Activated CD4-positive, CD25-positive, alpha-beta regulatory T cell treated with anti-CD3 and anti-CD28 coated beads, Interleukin-2, amount 50 U/mL, for 16 hours (primary cell): ENCODE measurements at regions not wholly inside any gene's neighbourhood (a gene's known extent, or its start where the extent isn't known, plus 50 kb on each side); places are given as distances from the start of the nearest gene placed in this dataset.
"Not testable (repeated sequence)": the region's sequence is repeated elsewhere in the genome, so short reads cannot be mapped to it uniquely, and the experiment has no call there.

Experiments used
- DNase-seq: peaks from one replicate; pipeline ENCODE4 v3.0.0-alpha.2; 2020; ENCODE audit warnings: low read depth, low spot score

GRCh38 chr7:67470256-67470751 lies 473.7 kb downstream of the TYW1 start:
- DNase-seq: no peak

DNA sequence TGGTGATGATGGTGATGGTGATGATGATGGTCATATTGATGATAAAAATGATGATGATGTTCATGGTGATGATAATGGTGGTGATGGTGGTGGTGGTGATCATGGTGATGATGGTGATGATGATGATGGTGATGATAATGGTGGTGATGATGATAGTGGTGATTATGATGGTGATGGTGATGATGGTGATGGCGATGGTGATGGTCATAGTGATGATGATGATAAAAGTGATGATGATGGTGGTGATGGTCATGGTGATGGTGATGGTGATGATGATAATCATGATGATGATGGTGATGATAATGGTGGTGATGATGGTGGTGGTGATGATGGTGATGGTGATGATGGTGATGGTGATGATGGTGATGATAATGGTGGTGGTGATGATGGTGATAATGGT lies 478.7 kb downstream of the TYW1 start:
- DNase-seq: no peak

DNA sequence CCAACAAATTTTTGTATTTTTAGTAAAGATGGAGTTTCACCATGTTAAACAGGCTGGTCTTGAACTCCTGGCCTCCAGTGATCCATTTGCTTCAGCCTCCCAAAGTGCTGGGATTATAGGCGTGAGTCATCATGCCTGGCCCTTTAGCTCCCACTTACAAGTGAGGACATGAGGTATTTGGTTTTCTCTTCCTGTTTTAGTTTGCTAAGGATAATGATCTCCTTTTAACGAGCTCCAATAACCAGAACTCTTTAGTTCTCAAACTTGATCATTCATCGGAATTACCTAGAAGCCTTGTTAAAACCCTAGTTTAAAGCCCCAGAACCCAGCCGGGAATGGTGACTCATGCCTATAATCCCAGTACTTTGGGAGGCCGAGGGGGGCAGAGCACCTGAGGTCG lies 481.4 kb downstream of the TYW1 start:
- DNase-seq: no peak

GRCh38 chr7:67484244-67484751 lies 487.7 kb downstream of the TYW1 start:
- no peak for DNase-seq

DNA sequence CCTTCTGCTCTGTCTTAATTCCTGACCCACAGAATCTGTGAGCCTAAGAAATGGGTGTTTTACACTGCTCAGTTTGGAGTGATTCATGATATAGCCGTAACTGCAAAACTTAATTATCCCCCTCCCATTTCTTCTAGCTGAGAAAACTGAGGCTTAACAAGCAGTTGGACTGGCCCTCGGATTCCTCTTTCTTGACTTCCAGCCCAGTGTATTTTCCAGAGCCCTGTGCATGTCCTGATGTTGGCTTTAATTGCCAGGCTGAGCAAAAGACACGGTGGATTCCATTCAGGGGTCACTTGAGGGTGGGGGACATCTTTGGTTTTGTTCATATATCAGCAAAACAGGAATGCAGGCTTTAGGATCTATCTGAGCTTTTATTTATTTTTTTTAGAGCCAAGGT lies 489.8 kb downstream of the TYW1 start:
- no peak for DNase-seq

DNA sequence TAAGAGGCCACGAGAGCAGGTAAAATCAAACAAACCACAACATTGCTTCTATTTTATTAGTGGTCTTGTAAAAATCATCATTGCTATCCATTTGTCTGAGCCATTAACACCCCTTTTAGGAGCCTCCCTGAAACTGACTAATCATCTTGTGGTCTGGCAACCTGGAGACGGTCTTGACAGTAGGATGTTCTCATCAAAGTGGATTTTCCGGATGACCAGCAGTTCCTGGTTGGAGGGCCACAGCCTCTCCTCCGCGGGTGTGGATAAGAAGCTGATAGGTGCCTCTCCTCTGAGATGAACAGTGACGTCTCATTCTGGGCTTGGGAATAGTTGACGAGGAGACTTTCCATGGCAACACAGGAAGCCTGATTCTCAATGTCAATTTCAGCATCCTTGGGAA lies 490.7 kb downstream of the TYW1 start:
- DNase-seq: no peak

DNA sequence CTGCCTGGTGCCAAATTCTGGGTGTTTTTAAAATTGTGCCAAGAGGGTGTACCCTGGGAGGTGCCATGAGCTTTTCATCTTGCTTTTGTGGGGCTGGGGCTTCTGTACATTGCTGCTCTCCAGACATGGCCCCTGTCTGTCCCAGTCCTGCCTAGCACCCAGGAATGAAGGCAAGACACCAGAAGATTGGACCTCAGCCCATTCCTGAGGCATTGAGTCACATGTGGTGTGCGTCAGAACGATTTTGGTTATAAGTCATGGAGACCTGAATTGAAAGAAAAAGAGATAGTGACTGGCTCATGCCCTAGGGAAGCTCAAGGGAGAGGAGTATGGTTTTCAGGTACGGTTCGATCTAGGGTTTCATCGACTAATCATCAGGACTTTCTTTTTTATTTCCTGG lies 493.2 kb downstream of the TYW1 start:
- DNase-seq: no peak

DNA sequence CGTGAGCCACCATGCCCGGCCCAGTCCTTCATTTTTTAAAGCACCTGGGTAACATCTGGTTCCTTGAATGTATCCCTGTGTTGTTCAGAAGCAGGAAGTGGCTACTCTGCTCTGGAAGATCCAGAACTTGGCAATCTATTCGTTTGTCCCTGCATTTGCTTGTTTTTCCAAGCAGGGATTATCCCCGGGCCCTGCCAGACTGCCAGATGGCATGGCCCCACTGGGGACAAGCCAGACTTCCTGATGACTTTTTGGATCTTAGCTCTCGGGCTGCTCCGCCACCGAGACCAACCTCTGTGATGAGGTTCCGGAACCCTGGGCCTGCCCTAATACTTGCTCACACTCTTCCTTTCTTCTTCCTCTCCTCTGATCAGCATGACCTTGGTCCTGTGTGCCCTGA lies 496.7 kb downstream of the TYW1 start:
- DNase-seq: no peak

DNA sequence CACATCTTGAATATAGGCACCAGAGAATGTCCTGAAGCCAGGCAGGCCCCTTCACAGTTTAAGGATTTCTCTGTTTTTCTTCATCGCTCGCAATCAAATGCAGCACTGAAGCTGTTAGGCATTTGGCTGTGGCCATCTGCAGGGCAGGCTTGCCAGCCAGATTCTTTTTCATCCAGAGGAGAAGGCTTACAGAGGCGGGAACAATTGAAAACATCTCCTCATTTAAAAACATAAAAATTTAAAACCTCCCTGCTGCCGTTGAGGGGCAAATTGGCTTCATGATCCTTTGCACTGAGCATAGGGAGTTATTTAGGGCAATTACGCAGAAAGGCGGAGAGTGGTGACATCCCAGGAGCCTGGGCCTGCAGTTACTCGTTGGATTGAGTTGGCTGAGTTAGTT lies 500.0 kb downstream of the TYW1 start:
- no peak for DNase-seq

DNA sequence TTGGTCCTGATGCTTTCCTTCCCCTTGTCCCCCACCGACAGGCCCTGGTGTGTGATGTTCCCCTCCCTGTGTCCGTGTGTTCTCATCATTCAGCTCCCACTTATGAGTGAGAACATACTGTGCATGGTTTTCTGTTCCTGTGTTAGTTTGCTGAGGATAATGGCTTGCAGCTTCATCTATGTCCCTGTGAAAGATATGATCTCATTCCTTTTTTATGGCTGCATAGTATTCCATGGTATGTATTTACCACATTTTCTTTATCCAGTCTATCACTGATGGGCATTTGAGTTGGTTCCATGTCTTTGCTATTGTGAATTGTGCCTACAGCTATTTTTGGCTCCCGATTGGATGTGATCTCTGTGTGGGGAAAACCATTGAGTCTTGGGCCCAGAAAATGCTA lies 501.3 kb downstream of the TYW1 start:
- DNase-seq: not testable (repeated sequence)

- no peak for DNase-seq
Observed at GRCh38 chr7:67502929-67503328, 506.3 kb downstream of the TYW1 start.

- DNase-seq: no peak
Observed at GRCh38 chr7:67505449-67505848, 508.8 kb downstream of the TYW1 start.

DNA sequence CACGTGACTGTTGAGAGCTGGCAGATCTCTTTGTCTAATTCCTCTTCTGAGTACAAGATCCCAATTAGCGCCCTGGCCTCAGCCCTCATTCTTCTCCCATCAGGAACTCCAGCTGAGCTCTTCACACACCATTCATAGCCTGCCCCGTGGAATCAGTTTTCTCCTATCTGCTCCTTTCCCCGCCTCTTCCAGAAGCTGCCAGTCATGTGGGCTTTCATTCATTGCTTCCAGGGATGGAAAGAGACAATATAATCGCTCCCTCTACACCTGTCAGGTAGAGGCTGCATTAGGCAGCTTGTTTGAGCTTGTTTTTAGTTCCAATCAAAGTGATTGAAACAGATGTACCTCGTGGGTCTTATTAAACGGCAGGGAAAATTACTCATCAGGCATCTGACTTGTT lies 515.8 kb downstream of the TYW1 start:
- DNase-seq: no peak

DNA sequence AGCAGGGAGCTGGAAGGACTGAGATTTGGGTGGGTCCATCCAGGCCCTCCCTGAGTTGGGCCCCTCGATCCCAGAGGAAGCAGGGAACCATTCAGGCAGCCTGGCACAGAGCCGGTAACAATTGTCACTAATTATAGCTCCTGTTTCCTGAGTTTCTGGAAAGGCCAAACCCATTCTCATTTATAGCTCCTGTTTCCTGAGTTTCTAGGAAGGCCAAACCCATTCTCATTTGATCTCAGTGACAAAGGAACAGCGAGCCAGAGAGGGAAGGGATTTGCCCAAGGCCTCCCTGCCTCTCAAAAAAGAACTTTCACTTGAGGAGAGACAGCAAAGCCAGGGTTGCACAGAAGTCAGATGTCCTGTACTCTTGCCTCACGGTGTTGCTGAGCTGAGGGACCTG lies 521.9 kb downstream of the TYW1 start:
- DNase-seq: no peak

DNA sequence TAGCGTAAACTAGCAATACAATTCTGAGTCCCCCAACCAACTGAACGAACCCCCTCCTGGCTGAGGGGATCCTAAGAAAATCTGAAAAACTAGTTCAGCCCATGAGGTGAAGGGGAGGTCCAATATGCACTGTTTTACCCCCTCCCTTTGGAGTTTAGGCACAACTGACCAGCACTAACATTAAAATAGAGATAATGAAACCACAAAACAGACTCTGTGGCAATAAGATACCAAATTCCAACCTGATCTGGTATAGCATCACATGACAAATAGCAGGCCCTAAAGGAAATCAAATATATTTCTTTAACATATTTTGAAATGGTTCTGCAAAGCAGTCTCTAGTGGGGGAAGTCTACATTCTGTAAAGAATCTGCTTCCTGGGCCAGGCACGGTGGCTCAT lies 522.5 kb downstream of the TYW1 start:
- DNase-seq: no peak

GRCh38 chr7:67522504-67522903 lies 525.9 kb downstream of the TYW1 start:
- no peak for DNase-seq

GRCh38 chr7:67523713-67524112 lies 527.1 kb downstream of the TYW1 start:
- no peak for DNase-seq

DNA sequence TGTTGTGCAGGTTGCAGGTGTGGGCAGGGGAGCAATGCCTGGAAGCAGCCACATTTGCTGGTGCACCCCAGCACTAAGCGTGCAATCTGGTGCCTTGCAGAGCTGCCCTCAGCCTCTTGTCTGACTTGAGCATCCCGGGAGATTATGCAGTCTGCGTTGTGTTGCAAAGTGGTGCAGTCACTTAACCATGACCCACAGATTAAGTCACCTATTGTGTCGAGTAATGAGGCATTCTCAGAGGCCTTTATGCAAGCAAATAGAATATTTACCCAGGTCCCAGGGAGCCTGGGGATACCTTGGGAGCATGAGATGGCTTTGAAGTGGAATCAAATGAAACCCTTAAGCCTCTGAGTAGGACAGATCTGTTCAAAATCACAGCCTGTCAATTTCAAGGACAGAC lies 529.0 kb downstream of the TYW1 start:
- DNase-seq: no peak

- DNase-seq: no peak
Observed at GRCh38 chr7:67535241-67535989, 538.8 kb downstream of the TYW1 start.

GRCh38 chr7:67542916-67543315 lies 546.3 kb downstream of the TYW1 start:
- DNase-seq: no peak

- DNase-seq: no peak
Observed at GRCh38 chr7:67547183-67547907, 550.7 kb downstream of the TYW1 start.

- no peak for DNase-seq
Observed at GRCh38 chr7:67549126-67549525, 552.5 kb downstream of the TYW1 start.
